ENCODE measurements at regions not wholly inside any gene's neighbourhood (a gene's known extent, or its start where the extent isn't known, plus 50 kb on each side); places are given as distances from the start of the nearest gene placed in this dataset.
A peak's percentile ranks its signal among the peaks of the same experiment; 100 is the strongest.

DNA sequence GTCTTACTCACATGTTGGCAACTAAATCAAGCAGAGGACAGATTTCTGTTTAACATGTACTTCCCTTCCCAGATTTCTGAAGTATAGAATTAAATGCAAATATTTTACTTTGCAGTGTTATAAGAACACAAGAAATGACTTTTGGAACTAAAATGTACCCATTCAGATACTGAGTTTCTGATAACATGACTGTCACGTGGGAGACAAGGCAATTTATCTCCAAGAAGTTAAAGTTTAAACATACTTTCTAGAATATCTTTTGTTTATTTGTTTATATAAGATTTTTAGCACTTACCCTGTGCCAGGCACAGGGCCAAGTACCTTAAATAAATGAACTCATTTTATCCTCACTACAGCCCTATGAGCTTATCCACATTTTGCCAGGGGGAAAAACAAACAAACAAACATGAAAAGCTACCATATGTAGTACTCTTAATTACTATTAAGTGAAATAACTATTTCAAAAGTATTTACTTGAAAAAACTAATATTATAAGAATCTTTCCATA, 807.1 kb upstream of the KCND2 start:
- no peak overlapping the region for H3K27ac ChIP-seq
- H3K36me3 ChIP-seq (replicated peaks) = no peaks in the 10 kb centered on the region
- in situ Hi-C loops (cut with HindIII; ENCODE audit: low pct_ligation_motif_present, low sequenced_read_pairs) = no loop called here
- H3K27me3 ChIP-seq (replicated peaks) = no peaks in the 10 kb centered on the region
- no peak for DNase-seq
- no peak overlapping the region for H3K4me3 ChIP-seq (ENCODE audit: low read depth, low read length)
- TF ChIP-seq CTCF (IDR thresholded peaks at IDR 0.05; ENCODE audit: low read depth, low read length, missing control alignments) = no peak

- Histone ChIP-seq H3K27ac (no peak overlapping the region), H3K4me3 (ENCODE audit: low read depth, low read length) (no peak overlapping the region), H3K27me3 (replicated peaks) (no peaks in the 10 kb centered on the region), H3K36me3 (replicated peaks) (no peaks in the 10 kb centered on the region)
- no peak for DNase-seq
- in situ Hi-C loops (cut with HindIII; ENCODE audit: low pct_ligation_motif_present, low sequenced_read_pairs) = no loop called here
- no peak for TF ChIP-seq CTCF (IDR thresholded peaks at IDR 0.05; ENCODE audit: low read depth, low read length, missing control alignments)
These were observed 800.5 kb upstream of the KCND2 start for GRCh38 chr7:119472408-119473038.

DNA sequence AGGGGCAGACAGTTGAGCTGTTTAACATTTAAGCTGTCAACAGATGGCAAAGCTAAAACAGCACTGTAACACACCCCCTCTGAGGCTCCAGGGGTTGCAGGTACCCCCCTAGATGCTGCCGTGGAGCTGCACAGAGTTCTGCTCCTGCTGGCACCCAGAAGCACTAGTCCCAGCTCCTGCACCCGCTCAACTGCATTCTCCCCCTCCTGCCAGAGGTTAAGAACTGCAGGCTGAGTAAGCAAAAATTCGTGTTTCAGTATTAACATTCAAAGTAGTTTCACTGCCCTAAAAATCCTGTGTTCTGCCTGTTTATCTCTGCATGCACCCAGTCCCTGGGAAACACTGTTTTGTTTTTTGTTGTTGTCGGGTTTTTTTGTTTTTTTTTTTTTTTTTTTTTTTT, 790.8 kb upstream of the KCND2 start:
- in situ Hi-C loops (cut with HindIII; ENCODE audit: low pct_ligation_motif_present, low sequenced_read_pairs) = no loop called here
- DNase-seq = peak; percentile 4
- no peak overlapping the region for H3K27ac ChIP-seq
- no peak overlapping the region for H3K4me3 ChIP-seq (ENCODE audit: low read depth, low read length)
- TF ChIP-seq CTCF (IDR thresholded peaks at IDR 0.05; ENCODE audit: low read depth, low read length, missing control alignments) = peak; percentile 72
- H3K36me3 ChIP-seq (replicated peaks) = no peaks in the 10 kb centered on the region
- H3K27me3 ChIP-seq (replicated peaks) = no peaks in the 10 kb centered on the region

- Histone ChIP-seq H3K27me3 (replicated peaks) (no peaks in the 10 kb centered on the region), H3K4me3 (ENCODE audit: low read depth, low read length) (no peak overlapping the region), H3K36me3 (replicated peaks) (no peaks in the 10 kb centered on the region), H3K27ac (no peak overlapping the region)
- in situ Hi-C loops (cut with HindIII; ENCODE audit: low pct_ligation_motif_present, low sequenced_read_pairs) = no loop called here
- TF ChIP-seq CTCF (IDR thresholded peaks at IDR 0.05; ENCODE audit: low read depth, low read length, missing control alignments) = no peak
- DNase-seq = no peak
These were observed 790.3 kb upstream of the KCND2 start for GRCh38 chr7:119482671-119483070.

- DNase-seq = no peak
- Histone ChIP-seq H3K27ac (no peak overlapping the region), H3K4me3 (ENCODE audit: low read depth, low read length) (no peak overlapping the region), H3K27me3 (replicated peaks) (no peaks in the 10 kb centered on the region), H3K36me3 (replicated peaks) (no peaks in the 10 kb centered on the region)
- in situ Hi-C loops (cut with HindIII; ENCODE audit: low pct_ligation_motif_present, low sequenced_read_pairs) = no loop called here
- no peak for TF ChIP-seq CTCF (IDR thresholded peaks at IDR 0.05; ENCODE audit: low read depth, low read length, missing control alignments)
These were observed 789.6 kb upstream of the KCND2 start for GRCh38 chr7:119483364-119483763.

DNA sequence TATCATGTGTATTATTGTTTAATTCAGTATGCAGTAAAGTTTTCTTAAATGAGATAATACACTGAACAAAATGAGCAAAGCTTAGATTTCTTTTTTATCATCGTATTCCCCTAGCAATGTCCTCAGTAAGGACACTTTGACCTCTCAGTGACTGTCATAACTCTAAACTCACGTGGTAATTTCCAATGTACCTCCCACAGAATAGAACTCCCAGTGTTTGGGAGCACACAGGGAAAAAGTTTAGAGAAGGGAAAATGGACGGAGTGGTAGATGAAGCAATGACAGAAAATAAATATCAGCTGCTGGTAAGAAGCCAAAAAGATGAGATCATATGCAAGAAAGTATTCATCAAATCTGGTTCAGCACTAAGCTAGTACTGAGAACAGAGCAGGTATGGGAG, 758.6 kb upstream of the KCND2 start:
- no peaks in the 10 kb centered on the region for H3K27me3 ChIP-seq (replicated peaks)
- no peak overlapping the region for H3K27ac ChIP-seq
- no peak for DNase-seq
- H3K36me3 ChIP-seq (replicated peaks) = no peaks in the 10 kb centered on the region
- no peak for TF ChIP-seq CTCF (IDR thresholded peaks at IDR 0.05; ENCODE audit: low read depth, low read length, missing control alignments)
- no peak overlapping the region for H3K4me3 ChIP-seq (ENCODE audit: low read depth, low read length)
- in situ Hi-C loops (cut with HindIII; ENCODE audit: low pct_ligation_motif_present, low sequenced_read_pairs) = no loop called here

All from brain microvascular endothelial cell (primary cell).